NB4 (cell line): ENCODE measurements at regions not wholly inside any gene's neighbourhood (a gene's known extent, or its start where the extent isn't known, plus 50 kb on each side); places are given as distances from the start of the nearest gene placed in this dataset.

ENCODE experiments used
- DNase-seq: peaks from one replicate; pipeline ENCODE4 v3.0.0; 2010; ENCODE audit warnings: low read depth
- H3K4me3 ChIP-seq: one replicate; pipeline ENCODE4 v1.5.1; 2011; ENCODE audit warnings: mild to moderate bottlenecking, low read depth, low read length, moderate library complexity
- CTCF ChIP-seq: IDR thresholded peaks from one replicate; pipeline ENCODE4 v1.5.1; 2012; ENCODE audit warnings: low read depth, low read length
- MYC ChIP-seq: IDR thresholded peaks from 2 replicates; pipeline ENCODE4 v1.6.1; 2011; ENCODE audit warnings: low read depth, low read length
- POLR2A ChIP-seq: IDR thresholded peaks from 2 replicates; pipeline ENCODE4 v1.6.1; 2011; ENCODE audit warnings: mild to moderate bottlenecking; ENCODE audit not compliant: insufficient read length; ENCODE audit errors: extremely low read depth
- TF ChIP-seq, protein P1 (sequence below): IDR thresholded peaks from 2 replicates; pipeline ENCODE4 v1.6.1; 2011; ENCODE audit warnings: low read depth, low read length

- DNase-seq: no peak
- no peak for TF ChIP-seq POLR2A
- no peak for TF ChIP-seq MYC
- no peak overlapping the region for H3K4me3 ChIP-seq
These were observed 932.8 kb upstream of the SORCS1 start for GRCh38 chr10:108097258-108097657.

- DNase-seq: no peak
- TF ChIP-seq CTCF: no peak
- H3K4me3 ChIP-seq: no peak overlapping the region
These were observed 931.7 kb upstream of the SORCS1 start for GRCh38 chr10:108095932-108096925.

DNA sequence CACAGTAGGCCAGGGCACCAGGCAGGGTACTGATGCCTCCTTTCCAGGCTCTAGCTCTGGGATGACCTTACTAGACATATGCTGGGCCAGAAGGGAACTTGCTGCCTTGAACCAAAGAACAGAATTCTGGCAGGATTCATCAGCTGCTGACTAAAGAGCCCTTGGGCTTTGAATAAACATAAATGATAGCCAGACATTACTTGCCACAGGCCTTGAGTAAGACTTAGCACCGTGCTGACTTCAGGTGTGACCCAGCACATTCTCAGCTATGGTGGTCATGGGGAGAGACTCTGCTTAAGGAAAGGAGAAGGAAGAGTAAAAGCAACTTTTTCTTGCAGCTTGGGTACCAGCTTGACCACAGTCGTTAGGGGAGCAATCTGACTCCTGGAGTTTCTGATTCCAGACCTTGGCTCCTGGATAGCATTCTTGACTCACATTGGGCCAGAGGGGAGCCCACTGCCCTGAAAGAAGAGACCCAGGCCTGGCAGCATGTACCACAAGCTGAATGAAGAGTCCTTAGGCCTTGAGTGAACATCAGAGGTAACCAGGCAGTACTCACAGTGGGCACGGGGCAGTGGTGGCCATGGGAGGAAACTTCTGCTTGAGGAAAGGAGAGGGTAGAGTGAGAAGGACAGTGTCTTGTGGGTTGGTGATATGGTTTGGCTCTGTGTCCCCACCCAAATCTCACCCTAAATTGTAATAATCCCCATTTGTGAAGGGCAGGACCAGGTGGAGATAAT is 926.1 kb upstream of the SORCS1 start:
- no peak overlapping the region for H3K4me3 ChIP-seq
- TF ChIP-seq, protein P1, sequence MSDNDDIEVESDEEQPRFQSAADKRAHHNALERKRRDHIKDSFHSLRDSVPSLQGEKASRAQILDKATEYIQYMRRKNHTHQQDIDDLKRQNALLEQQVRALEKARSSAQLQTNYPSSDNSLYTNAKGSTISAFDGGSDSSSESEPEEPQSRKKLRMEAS: no peak
- TF ChIP-seq MYC (no peak), POLR2A (no peak), CTCF (no peak)
- DNase-seq: no peak

GRCh38 chr10:108086502-108086901 is 922.0 kb upstream of the SORCS1 start:
- TF ChIP-seq CTCF (no peak), MYC (no peak), POLR2A (no peak)
- TF ChIP-seq, protein P1: no peak
- no peak overlapping the region for H3K4me3 ChIP-seq
- DNase-seq: no peak

- no peak overlapping the region for H3K4me3 ChIP-seq
- TF ChIP-seq MYC: no peak
- TF ChIP-seq, protein P1: no peak
- TF ChIP-seq POLR2A: no peak
- TF ChIP-seq CTCF: no peak
- DNase-seq: no peak
These were observed 918.1 kb upstream of the SORCS1 start for GRCh38 chr10:108082596-108082995.

DNA sequence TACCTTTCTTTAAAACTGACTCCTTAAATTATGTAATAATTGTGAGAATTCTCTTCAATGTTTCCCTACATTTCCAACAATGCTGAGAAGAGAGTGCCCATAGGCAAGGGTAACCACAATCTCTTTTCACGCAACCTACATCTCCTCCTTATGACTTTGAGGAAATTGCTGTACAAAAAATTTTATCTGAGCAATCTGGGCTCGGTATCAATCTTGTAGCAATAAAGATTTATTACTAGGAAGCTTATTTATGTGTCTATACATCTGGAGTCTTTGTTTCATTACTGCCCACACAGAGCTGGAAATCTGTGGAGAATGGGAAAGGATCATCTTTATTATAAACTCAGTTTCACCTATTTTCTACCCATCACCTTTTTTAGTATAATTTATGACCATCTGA is 913.8 kb upstream of the SORCS1 start:
- no peak for DNase-seq
- no peak overlapping the region for H3K4me3 ChIP-seq
- TF ChIP-seq MYC: no peak
- TF ChIP-seq, protein P1: no peak
- no peak for TF ChIP-seq POLR2A
- no peak for TF ChIP-seq CTCF
